B cell (primary cell): ENCODE measurements at regions not wholly inside any gene's neighbourhood (a gene's known extent, or its start where the extent isn't known, plus 50 kb on each side); places are given as distances from the start of the nearest gene placed in this dataset.

Source experiments
- ATAC-seq: fragments of 200-7000 bp; cut with Tn5 transposase; one replicate; pipeline ENCODE4 v1.10.0; 2021; ENCODE audit warnings: low read depth, mild to moderate bottlenecking, moderate number of reproducible peaks, moderate library complexity
- CTCF ChIA-PET: fragments of 350-600 bp; sonication (Branson Sonifier 250); formaldehyde crosslinking; loops from one replicate; lab custom pipeline; 2021; ENCODE audit warnings: antibody characterized with exemption, inconsistent platforms; lab: Charles Lee
- POLR2A ChIA-PET: fragments of 350-600 bp; sonication (Branson Sonifier 250); formaldehyde crosslinking; loops from one replicate; lab custom pipeline; 2021; ENCODE audit warnings: antibody characterized with exemption; lab: Charles Lee
- DNase-seq: peaks from one replicate; pipeline ENCODE4 v3.0.0; 2013
- H2AFZ ChIP-seq: 2 replicates; pipeline ENCODE4 v1.6.1; 2012; ENCODE audit warnings: mild to moderate bottlenecking, low read depth, low read length; ENCODE audit not compliant: insufficient read depth, poor library complexity, severe bottlenecking
- H3K27ac ChIP-seq, 2 donors: 1 replicate in 1 of 2; 2 replicates in 1 of 2; pipeline ENCODE4 v1.5.1; 2012 to 2013; ENCODE audit warnings: low read length in 2 of 2, mild to moderate bottlenecking in 2 of 2, moderate library complexity in 1 of 2
- H3K27me3 ChIP-seq, 4 experiments: fragments of 200-600 bp in 1 of 4; sonication (generic) in 1 of 4; replicated peaks in 1 of 4; 1 replicate in 2 of 4; 2 replicates in 2 of 4; pipeline versions ENCODE4 v1.6.1 to v1.7.0; 2013 to 2016; ENCODE audit warnings: low read length in 3 of 4, mild to moderate bottlenecking in 2 of 4, mixed read lengths in 1 of 4, moderate library complexity in 1 of 4; ENCODE audit not compliant: insufficient read depth in 4 of 4, control insufficient read depth in 3 of 4; ENCODE audit errors: control extremely low read depth in 1 of 4
- H3K36me3 ChIP-seq, 2 experiments: replicated peaks in 1 of 2; 1 replicate in 1 of 2; 2 replicates in 1 of 2; pipeline versions ENCODE4 v1.6.1 to v1.7.1; 2013; ENCODE audit warnings: low read length in 1 of 2; ENCODE audit not compliant: insufficient read depth in 2 of 2, control insufficient read depth in 1 of 2; ENCODE audit errors: control extremely low read depth in 1 of 2, extremely low read depth in 1 of 2
- H3K4me1 ChIP-seq, 2 donors: fragments of 200-600 bp in 1 of 2; sonication (generic) in 1 of 2; 1 replicate in 1 of 2; 2 replicates in 1 of 2; pipeline versions ENCODE4 v1.5.1 to v1.6.1; 2013 to 2017; ENCODE audit warnings: low read length in 2 of 2; ENCODE audit not compliant: control insufficient read depth in 2 of 2, insufficient read depth in 2 of 2
- H3K4me2 ChIP-seq: replicated peaks from 2 replicates; pipeline ENCODE3; 2012; ENCODE audit warnings: mild to moderate bottlenecking, low read depth, low read length; ENCODE audit not compliant: poor library complexity, severe bottlenecking
- H3K4me3 ChIP-seq, 5 experiments: fragments of 200-600 bp in 1 of 5; sonication (generic) in 1 of 5; 1 replicate in 3 of 5; 2 replicates in 2 of 5; pipeline versions ENCODE4 v1.5.1 to v1.7.0; 2011 to 2016; ENCODE audit warnings: low read length in 4 of 5, mild to moderate bottlenecking in 4 of 5, low read depth in 2 of 5, control low read depth in 1 of 5, moderate library complexity in 1 of 5; ENCODE audit not compliant: insufficient read depth in 1 of 5; ENCODE audit errors: control extremely low read depth in 1 of 5, extremely low read depth in 1 of 5
- H3K79me2 ChIP-seq: fragments of 200-600 bp; sonication (generic); one replicate; pipeline ENCODE4 v1.6.0; 2016; ENCODE audit warnings: low read length; ENCODE audit not compliant: control insufficient read depth, insufficient read depth
- H3K9ac ChIP-seq: fragments of 200-600 bp; sonication (generic); 2 replicates; pipeline ENCODE4 v1.6.1; 2017; ENCODE audit warnings: mild to moderate bottlenecking, low read length, moderate library complexity
- H3K9me3 ChIP-seq, 3 donors: one replicate each; pipeline versions ENCODE4 v1.6.1 to v1.7.1; 2013; ENCODE audit warnings: low read length in 2 of 3; ENCODE audit not compliant: control insufficient read depth in 2 of 3, insufficient read depth in 1 of 3; ENCODE audit errors: control extremely low read depth in 1 of 3
- H4K20me1 ChIP-seq: 2 replicates; pipeline ENCODE4 v1.6.0; 2012; ENCODE audit warnings: mild to moderate bottlenecking, low read length; ENCODE audit not compliant: insufficient read depth, control insufficient read depth, poor library complexity, severe bottlenecking
- H3K27ac Mint-ChIP-seq: one replicate; pipeline ENCODE4 v1.8.0; 2021; ENCODE audit warnings: mixed read lengths
- H3K27me3 Mint-ChIP-seq: one replicate; pipeline ENCODE4 v1.8.0; 2021; ENCODE audit warnings: mixed read lengths
- H3K4me1 Mint-ChIP-seq: one replicate; pipeline ENCODE4 v1.8.0; 2021; ENCODE audit warnings: mixed read lengths
- H3K4me3 Mint-ChIP-seq: one replicate; pipeline ENCODE4 v1.8.0; 2021; ENCODE audit warnings: mixed read lengths
- H3K9me3 Mint-ChIP-seq: one replicate; pipeline ENCODE4 v1.8.0; 2022; ENCODE audit warnings: mixed read lengths; ENCODE audit not compliant: insufficient read depth
- EZH2 ChIP-seq: IDR thresholded peaks from 2 replicates; pipeline ENCODE4 v1.6.1; 2012; ENCODE audit warnings: borderline replicate concordance, low read depth, mild to moderate bottlenecking, moderate library complexity, low read length; ENCODE audit not compliant: insufficient read depth, poor library complexity, severe bottlenecking
- WGBS: methylation state at CpG from one replicate; pipeline ENCODE4 v1.1.5; 2013; ENCODE audit warnings: missing lambda C conversion rate; ENCODE audit not compliant: insufficient coverage; 5-methylcytosine and 5-hydroxymethylcytosine counted together
- intact Hi-C: fragments of 100-400 bp; cut with micrococcal nuclease; formaldehyde crosslinking; loops from one replicate; pipeline ENCODE4 v1.10.0; 2022
- TF ChIP-seq, protein P1 (sequence below): fragments of 200-600 bp; IDR thresholded peaks from one replicate; pipeline ENCODE4 v1.8.0; 2022; ENCODE audit warnings: antibody characterized with exemption, mild to moderate bottlenecking

DNA sequence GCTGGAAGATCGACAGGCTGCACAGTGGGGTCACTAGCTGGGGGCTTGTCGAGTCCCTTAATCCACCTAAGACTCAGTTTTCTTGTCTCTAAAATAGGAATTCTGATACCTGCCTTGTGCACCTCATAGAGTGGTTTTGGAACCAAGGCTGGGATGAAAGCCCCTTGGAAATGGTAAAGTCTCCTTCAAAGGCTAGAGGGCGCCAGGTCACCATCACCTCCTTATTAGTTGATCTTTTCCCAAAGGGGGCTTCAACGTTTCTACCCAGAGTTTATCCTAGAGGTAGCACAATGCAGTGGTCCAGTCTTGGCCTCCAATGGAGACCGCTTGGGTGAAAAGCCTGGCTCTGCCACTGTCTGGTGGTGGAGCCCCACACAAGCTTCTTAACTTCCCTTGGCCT lies 158.2 kb downstream of the AIPL1 start:
- TF ChIP-seq, protein P1, sequence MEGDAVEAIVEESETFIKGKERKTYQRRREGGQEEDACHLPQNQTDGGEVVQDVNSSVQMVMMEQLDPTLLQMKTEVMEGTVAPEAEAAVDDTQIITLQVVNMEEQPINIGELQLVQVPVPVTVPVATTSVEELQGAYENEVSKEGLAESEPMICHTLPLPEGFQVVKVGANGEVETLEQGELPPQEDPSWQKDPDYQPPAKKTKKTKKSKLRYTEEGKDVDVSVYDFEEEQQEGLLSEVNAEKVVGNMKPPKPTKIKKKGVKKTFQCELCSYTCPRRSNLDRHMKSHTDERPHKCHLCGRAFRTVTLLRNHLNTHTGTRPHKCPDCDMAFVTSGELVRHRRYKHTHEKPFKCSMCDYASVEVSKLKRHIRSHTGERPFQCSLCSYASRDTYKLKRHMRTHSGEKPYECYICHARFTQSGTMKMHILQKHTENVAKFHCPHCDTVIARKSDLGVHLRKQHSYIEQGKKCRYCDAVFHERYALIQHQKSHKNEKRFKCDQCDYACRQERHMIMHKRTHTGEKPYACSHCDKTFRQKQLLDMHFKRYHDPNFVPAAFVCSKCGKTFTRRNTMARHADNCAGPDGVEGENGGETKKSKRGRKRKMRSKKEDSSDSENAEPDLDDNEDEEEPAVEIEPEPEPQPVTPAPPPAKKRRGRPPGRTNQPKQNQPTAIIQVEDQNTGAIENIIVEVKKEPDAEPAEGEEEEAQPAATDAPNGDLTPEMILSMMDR: no peak
- Histone ChIP-seq H3K79me2 (no peaks in the 10 kb centered on the region), H3K4me1 (no peaks in the 10 kb centered on the region), H3K27me3 (no peaks in the 10 kb centered on the region), H3K9me3 (peaks cover 0 to 2% (median 0%) of the 10 kb centered on the region in 3 donors), H4K20me1 (no peaks in the 10 kb centered on the region), H3K36me3 (no peaks in the 10 kb centered on the region), H3K9ac (no peak overlapping the region), H2AFZ (no peak overlapping the region), H3K4me3 (no peak overlapping the region), H3K27ac (no peak overlapping the region), H3K4me2 (no peak overlapping the region)
- ChIA-PET CTCF (no interaction called here), POLR2A (no interaction called here)
- no peaks in the 10 kb centered on the region for H3K9me3 Mint-ChIP-seq
- no peak for DNase-seq
- peaks cover 14% of the 10 kb centered on the region for H3K27me3 Mint-ChIP-seq
- no peak overlapping the region for H3K27ac Mint-ChIP-seq
- 49% methylated on average over 3 of the region's 5 CpGs for WGBS
- no peak for ATAC-seq
- no peaks in the 10 kb centered on the region for H3K4me1 Mint-ChIP-seq
- no peak overlapping the region for H3K4me3 Mint-ChIP-seq
- intact Hi-C loops: no loop called here

DNA sequence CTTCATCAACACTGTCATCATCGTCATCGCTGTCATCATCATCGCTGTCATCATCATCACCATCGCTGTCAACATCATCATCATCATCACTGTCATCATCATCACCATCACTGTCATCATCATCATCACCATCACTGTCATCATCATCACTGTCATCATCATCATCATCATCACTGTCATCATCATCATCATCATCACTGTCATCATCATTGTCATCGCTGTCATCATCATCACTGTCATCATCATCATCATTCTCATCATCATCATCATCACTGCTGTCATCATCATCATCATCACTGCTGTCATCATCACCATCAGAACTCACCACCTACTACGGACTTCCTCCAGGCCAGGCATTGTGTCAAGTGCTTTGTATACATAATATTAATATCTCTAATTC lies 160.6 kb downstream of the AIPL1 start:
- Mint-ChIP-seq H3K27me3 (peaks cover 11% of the 10 kb centered on the region), H3K4me3 (no peak overlapping the region), H3K4me1 (no peaks in the 10 kb centered on the region), H3K9me3 (no peaks in the 10 kb centered on the region), H3K27ac (no peak overlapping the region)
- ChIA-PET POLR2A (no interaction called here), CTCF (no interaction called here)
- Histone ChIP-seq H3K4me1 (no peaks in the 10 kb centered on the region), H3K27me3 (no peaks in the 10 kb centered on the region), H3K9me3 (no peaks in the 10 kb centered on the region), H3K79me2 (no peaks in the 10 kb centered on the region), H3K9ac (no peak overlapping the region), H3K4me3 (no peak overlapping the region), H4K20me1 (no peaks in the 10 kb centered on the region), H3K36me3 (no peaks in the 10 kb centered on the region), H3K27ac (no peak overlapping the region), H3K4me2 (no peak overlapping the region), H2AFZ (no peak overlapping the region)
- intact Hi-C loops: no loop called here
- no peak for DNase-seq
- no peak for TF ChIP-seq EZH2
- TF ChIP-seq, protein P1: no peak
- ATAC-seq: no peak
- WGBS: 96% methylated on average over 5 of the region's 6 CpGs
